HG02678 (cell line): ENCODE measurements at regions not wholly inside any gene's neighbourhood (a gene's known extent, or its start where the extent isn't known, plus 50 kb on each side); places are given as distances from the start of the nearest gene placed in this dataset.
A peak's percentile ranks its signal among the peaks of the same experiment; 100 is the strongest.

Experiments
- ATAC-seq: cut with Tn5 transposase; IDR thresholded peaks from one replicate; pipeline ENCODE4 v1.9.1; 2021; ENCODE audit warnings: mild to moderate bottlenecking, moderate library complexity; ENCODE audit not compliant: unreplicated experiment

GRCh38 chr4:3364634-3365314 lies 72.0 kb downstream of the RGS12 start:
- no peak for ATAC-seq

- ATAC-seq: no peak
Measured at GRCh38 chr4:3365326-3365725, 72.5 kb downstream of the RGS12 start.

- ATAC-seq: no peak
Measured at GRCh38 chr4:3365871-3366842, 73.3 kb downstream of the RGS12 start.

- no peak for ATAC-seq
Measured at GRCh38 chr4:3366893-3367775, 74.3 kb downstream of the RGS12 start.

DNA sequence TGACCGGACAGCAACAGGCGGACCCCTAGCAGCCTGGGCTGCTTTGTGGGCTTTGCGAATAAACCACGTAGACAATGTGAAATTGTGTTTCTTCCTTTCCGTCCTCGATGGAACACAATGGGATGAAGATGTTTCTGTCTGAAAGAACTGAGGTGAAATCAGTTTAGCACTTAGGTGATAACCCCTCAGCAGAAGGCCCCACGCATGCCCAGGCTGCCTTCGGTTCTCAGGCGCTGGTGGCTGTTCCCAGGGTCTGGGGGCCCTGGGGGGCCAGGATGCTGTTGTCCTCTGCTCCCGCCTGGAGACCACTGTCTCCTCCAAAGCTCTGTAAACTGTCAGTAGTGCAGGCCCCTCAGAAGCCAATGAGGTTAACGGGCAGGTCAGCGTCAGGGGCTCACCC lies 73.9 kb upstream of the HGFAC start:
- no peak for ATAC-seq

- ATAC-seq: no peak
Measured at GRCh38 chr4:3368334-3368733, 73.4 kb upstream of the HGFAC start.

- ATAC-seq: no peak
Measured at GRCh38 chr4:3368841-3369760, 72.7 kb upstream of the HGFAC start.

DNA sequence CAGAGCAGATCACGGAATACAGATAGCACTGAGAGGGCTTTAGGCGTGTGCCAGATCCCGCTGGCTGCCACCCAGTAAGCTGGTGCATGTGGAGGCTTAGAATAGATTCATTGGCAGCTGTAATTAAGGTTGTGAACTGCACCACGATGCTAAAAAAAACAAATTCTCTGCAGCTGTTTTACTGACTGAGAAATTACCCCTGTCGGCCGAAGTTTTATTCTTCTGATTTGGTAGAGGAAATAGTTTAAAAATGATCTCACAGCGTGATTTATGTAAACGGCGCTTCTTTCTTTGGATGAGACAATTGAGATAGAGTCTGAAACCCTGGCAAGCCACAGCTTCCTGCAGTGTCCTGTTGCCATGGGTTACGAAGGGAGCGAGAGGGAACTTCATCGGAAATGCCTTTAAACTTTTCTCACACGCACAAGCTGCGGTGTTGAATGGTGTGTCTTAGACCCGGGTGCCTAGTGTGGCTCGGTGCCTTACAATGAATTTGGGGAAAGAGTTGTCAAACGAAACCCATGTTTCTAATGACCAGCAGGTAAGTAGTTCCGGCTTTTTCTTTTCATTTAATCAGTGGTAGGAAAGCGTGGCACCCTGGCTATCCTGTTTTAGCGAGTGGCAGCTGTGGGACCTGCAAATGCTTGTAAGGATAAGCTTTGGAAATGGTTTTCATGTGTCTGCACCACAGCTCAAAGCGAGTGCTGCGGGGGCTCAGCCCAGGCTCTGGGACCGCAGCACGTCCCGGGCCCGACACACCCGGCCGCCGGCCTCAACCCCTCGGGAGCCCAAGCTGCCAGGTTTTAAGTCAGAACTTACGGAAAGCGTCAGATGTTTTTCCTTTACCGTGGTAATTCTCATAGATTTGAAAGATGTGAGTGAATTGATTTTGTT lies 71.7 kb upstream of the HGFAC start:
- ATAC-seq: no peak

- ATAC-seq: no peak
Measured at GRCh38 chr4:3371033-3372001, 70.5 kb upstream of the HGFAC start.

DNA sequence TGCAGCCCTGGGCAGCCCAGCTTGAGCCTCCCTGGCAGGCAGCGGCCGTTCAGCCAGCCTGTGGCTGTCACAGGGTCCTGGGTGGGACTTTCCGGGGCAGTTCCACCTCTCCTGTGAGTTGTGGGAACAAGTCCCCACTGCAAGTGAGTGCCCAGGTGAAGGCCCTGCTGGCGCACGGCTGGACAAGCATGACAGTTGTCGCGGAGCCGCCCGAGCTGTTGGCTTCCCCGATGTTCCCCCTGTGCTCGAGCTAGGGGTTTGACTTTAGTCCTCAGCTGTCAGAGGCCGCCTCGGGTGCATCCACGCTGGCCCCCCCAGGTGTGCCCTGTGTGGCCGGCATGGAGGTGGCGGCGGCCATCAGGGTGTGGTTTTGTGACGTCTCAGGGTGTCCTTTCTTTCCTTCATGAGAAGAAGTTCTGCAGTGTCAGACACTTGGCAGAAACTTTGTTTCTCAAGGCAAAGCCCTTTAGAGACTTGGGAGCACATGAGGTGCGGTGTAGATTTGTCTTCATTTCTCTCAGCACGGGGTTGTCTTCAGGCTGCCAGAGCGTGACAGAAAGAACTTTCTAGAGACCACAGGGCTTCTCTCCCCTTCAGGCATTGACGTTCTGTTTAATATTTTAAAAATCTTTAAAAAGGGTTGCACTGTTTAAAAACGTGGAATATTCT lies 69.4 kb upstream of the HGFAC start:
- peak; percentile 8 for ATAC-seq

DNA sequence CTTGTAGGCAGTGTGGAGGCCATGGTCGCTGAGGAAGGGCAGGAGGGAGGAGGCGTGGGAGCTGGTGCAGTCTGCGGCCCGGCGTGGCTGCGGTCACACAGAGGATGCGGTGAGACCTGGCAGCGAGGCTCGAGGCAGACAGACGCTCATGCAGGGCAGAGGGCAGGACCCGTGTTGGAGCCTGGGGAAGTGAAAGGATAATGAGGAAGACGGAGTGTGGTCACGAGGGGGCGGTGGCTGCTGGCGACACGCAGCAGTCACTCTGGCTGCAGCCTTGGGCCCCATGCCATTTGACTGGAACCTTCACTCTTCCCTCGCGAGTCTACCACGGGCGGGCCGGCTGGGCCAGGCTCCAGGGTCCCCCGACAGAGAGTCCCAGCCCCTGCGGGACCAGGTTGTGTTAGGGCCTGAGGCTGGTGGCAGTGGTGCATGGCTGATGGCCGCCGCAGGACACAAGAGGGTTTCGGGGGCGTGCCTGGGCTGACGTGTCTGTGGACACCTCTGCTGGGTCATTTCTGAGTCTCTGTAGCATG lies 68.8 kb upstream of the HGFAC start:
- peak; percentile 75 for ATAC-seq

DNA sequence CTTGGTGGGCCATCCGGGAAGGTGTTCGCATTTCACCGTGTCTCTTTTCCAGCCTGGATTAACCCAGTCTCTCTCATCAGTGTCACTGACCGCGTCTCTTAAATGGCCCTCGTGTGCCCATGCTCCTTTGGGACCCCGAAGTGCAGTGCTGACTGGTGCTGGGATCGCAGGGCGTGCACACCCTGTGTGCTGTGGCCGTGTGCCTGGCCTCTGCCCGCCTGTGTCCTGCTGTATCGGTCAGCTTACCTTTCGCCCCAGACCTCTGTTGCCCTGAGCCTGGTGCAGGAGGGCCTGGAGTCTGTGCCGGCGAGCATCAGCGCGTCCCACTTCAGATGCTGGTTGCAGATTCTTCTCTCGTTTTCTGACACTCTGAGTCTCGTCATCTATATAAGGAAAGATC lies 68.3 kb upstream of the HGFAC start:
- ATAC-seq: no peak

GRCh38 chr4:3374011-3374645 lies 67.6 kb upstream of the HGFAC start:
- ATAC-seq: no peak

DNA sequence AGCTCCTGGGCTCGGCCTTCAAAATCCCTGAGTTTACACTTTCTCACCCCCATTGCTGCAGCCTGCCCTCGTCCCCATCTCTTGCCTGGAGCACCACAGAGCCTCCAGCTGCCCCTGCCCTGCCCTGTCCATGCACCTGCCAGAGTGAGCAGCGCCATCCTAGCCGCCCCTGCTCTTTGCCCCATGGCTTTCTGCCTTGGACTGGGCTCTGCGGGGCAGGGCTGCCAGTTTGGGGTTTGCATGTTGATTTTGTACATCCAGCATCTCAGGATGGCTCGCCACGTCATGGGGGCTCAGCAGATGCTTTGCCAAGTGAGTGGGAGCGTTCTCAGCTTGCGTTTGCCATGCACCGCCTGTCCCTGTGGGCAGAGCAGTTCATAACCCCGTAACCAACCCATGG lies 67.1 kb upstream of the HGFAC start:
- ATAC-seq: no peak

DNA sequence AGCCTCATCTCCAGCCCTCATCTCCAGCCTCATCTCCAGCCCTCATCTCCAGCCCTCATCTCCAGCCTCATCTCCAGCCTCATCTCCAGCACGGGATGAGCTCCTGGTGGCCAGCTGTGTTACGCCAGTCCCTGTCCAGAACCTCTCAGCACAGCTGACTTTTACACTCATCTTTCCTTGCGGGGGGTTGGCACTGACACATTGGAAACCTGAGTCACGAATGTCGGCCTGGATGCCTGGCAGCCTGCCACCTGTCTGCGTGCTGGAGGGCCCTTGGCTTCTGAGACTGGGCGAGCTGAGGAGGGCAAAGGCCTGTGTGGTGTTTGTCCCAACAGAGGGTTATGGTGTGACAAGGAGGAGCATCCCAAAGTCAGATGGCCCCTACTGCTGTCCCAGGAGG lies 66.1 kb upstream of the HGFAC start:
- ATAC-seq: no peak

GRCh38 chr4:3376266-3376665 lies 65.5 kb upstream of the HGFAC start:
- no peak for ATAC-seq

- no peak for ATAC-seq
Measured at GRCh38 chr4:3377557-3377956, 64.2 kb upstream of the HGFAC start.
